ENCODE measurements at regions not wholly inside any gene's neighbourhood (a gene's known extent, or its start where the extent isn't known, plus 50 kb on each side); places are given as distances from the start of the nearest gene placed in this dataset.

DNA sequence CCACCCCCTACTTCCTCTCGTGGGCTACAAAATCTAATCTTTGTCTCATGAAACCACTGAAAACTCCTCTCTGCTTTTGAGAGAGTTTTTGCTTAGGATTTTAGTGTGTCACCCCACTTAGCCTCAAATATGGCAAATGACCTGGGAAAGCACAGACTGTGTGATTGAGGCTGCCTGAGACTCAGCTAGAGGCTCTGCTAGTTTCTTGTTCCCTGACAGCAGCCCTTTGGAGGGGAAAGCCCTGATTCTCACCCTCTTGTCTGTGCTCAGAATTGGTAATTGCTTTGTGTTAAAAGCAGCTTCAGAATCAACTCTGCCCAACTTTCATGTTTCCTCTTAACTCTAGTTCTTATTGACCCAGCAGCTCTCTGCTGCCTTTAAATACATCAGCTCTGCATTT is 85.6 kb upstream of the ZP4 start:
- Histone ChIP-seq H3K9ac (ENCODE audit: insufficient read length) (no peak overlapping the region), H3K9me3 (ENCODE audit: low read depth, low read length) (no peaks in the 10 kb centered on the region), H3K4me3 (no peak overlapping the region), H3K27ac (no peak overlapping the region), H3K36me3 (ENCODE audit: insufficient read depth, low read length) (no peaks in the 10 kb centered on the region)
- TF ChIP-seq FOXP2 (optimal IDR thresholded peaks at IDR 0.05; ENCODE audit: control extremely low read depth, extremely low read length, insufficient read depth) (no peak), POLR2AphosphoS5 (IDR thresholded peaks at IDR 0.05; ENCODE audit: borderline replicate concordance, low read depth, low read length) (no peak), EZH2 (IDR thresholded peaks at IDR 0.05) (no peak)
- DNase-seq (ENCODE audit: low read depth, low spot score): no peak

- H3K9me3 ChIP-seq (ENCODE audit: low read depth, low read length): no peaks in the 10 kb centered on the region
- no peak for TF ChIP-seq POLR2AphosphoS5 (IDR thresholded peaks at IDR 0.05; ENCODE audit: borderline replicate concordance, low read depth, low read length)
- no peak for TF ChIP-seq EZH2 (IDR thresholded peaks at IDR 0.05)
- TF ChIP-seq FOXP2 (optimal IDR thresholded peaks at IDR 0.05; ENCODE audit: control extremely low read depth, extremely low read length, insufficient read depth): no peak
- no peak overlapping the region for H3K9ac ChIP-seq (ENCODE audit: insufficient read length)
- no peak overlapping the region for H3K27ac ChIP-seq
- H3K4me3 ChIP-seq: no peak overlapping the region
- H3K36me3 ChIP-seq (ENCODE audit: insufficient read depth, low read length): no peaks in the 10 kb centered on the region
- no peak for DNase-seq (ENCODE audit: low read depth, low spot score)
These were observed 85.2 kb upstream of the ZP4 start for GRCh38 chr1:237975903-237976302.

GRCh38 chr1:237975376-237975775 is 84.7 kb upstream of the ZP4 start:
- no peaks in the 10 kb centered on the region for H3K36me3 ChIP-seq (ENCODE audit: insufficient read depth, low read length)
- DNase-seq (ENCODE audit: low read depth, low spot score): no peak
- H3K4me3 ChIP-seq: no peak overlapping the region
- no peak overlapping the region for H3K9ac ChIP-seq (ENCODE audit: insufficient read length)
- TF ChIP-seq POLR2AphosphoS5 (IDR thresholded peaks at IDR 0.05; ENCODE audit: borderline replicate concordance, low read depth, low read length) (no peak), FOXP2 (optimal IDR thresholded peaks at IDR 0.05; ENCODE audit: control extremely low read depth, extremely low read length, insufficient read depth) (no peak), EZH2 (IDR thresholded peaks at IDR 0.05) (no peak)
- H3K9me3 ChIP-seq (ENCODE audit: low read depth, low read length): no peaks in the 10 kb centered on the region
- no peak overlapping the region for H3K27ac ChIP-seq

GRCh38 chr1:237972186-237972585 is 81.5 kb upstream of the ZP4 start:
- H3K36me3 ChIP-seq (ENCODE audit: insufficient read depth, low read length): no peaks in the 10 kb centered on the region
- H3K9ac ChIP-seq (ENCODE audit: insufficient read length): no peak overlapping the region
- no peaks in the 10 kb centered on the region for H3K9me3 ChIP-seq (ENCODE audit: low read depth, low read length)
- no peak overlapping the region for H3K4me3 ChIP-seq
- no peak overlapping the region for H3K27ac ChIP-seq
- TF ChIP-seq POLR2AphosphoS5 (IDR thresholded peaks at IDR 0.05; ENCODE audit: borderline replicate concordance, low read depth, low read length): no peak
- no peak for TF ChIP-seq EZH2 (IDR thresholded peaks at IDR 0.05)
- no peak for TF ChIP-seq FOXP2 (optimal IDR thresholded peaks at IDR 0.05; ENCODE audit: control extremely low read depth, extremely low read length, insufficient read depth)
- DNase-seq (ENCODE audit: low read depth, low spot score): no peak

DNA sequence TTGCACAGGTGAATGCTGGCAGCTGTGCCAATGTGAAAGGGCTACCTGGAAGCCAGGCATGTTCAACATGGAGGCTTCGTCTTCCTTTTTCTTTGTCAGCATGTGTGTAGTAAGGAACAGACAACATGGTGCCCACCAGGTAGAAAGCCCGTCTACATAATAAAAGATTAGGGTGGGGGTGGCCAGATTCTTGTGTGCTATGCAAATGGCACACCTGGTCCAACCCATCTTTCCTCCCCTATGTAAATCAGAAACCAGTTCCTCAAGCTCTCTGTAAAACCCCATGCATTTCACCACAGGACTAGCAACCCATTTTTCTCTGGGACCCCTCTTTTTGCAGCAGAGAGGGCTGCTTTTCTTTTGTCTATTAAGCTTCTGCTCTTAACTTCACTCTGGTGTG is 72.3 kb upstream of the ZP4 start:
- no peak for DNase-seq (ENCODE audit: low read depth, low spot score)
- H3K9ac ChIP-seq (ENCODE audit: insufficient read length): no peak overlapping the region
- no peak overlapping the region for H3K4me3 ChIP-seq
- TF ChIP-seq POLR2AphosphoS5 (IDR thresholded peaks at IDR 0.05; ENCODE audit: borderline replicate concordance, low read depth, low read length) (no peak), FOXP2 (optimal IDR thresholded peaks at IDR 0.05; ENCODE audit: control extremely low read depth, extremely low read length, insufficient read depth) (no peak), EZH2 (IDR thresholded peaks at IDR 0.05) (no peak)
- H3K9me3 ChIP-seq (ENCODE audit: low read depth, low read length): no peaks in the 10 kb centered on the region
- H3K36me3 ChIP-seq (ENCODE audit: insufficient read depth, low read length): no peaks in the 10 kb centered on the region
- no peak overlapping the region for H3K27ac ChIP-seq

GRCh38 chr1:237961754-237962153 is 71.0 kb upstream of the ZP4 start:
- DNase-seq (ENCODE audit: low read depth, low spot score): no peak

DNA sequence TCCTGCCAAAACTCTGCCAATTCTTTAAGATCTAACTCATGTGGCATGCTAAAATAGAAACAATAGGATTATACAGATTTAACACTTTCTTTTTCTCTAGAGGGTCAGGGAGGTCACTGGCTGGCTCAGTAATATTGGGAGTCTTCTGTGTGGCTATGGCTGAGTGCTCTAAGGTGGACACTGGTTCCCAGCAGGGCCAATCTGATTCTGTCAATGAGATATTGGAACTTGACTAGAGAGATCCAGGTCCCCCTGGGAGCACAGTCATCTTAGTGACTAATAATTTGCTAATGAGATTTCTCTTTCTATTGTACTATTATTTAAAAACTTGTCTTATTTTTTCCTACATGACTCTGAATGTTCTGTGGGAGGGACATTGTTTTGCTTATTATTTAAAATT is 69.1 kb upstream of the ZP4 start:
- H3K36me3 ChIP-seq (ENCODE audit: insufficient read depth, low read length): no peaks in the 10 kb centered on the region
- DNase-seq (ENCODE audit: low read depth, low spot score): no peak
- no peak overlapping the region for H3K9ac ChIP-seq (ENCODE audit: insufficient read length)
- H3K27ac ChIP-seq: no peak overlapping the region
- H3K9me3 ChIP-seq (ENCODE audit: low read depth, low read length): no peaks in the 10 kb centered on the region
- TF ChIP-seq EZH2 (IDR thresholded peaks at IDR 0.05): no peak
- no peak for TF ChIP-seq FOXP2 (optimal IDR thresholded peaks at IDR 0.05; ENCODE audit: control extremely low read depth, extremely low read length, insufficient read depth)
- no peak for TF ChIP-seq POLR2AphosphoS5 (IDR thresholded peaks at IDR 0.05; ENCODE audit: borderline replicate concordance, low read depth, low read length)
- H3K4me3 ChIP-seq: no peak overlapping the region

More at GRCh38 chr1:237961754-237962153, 71.0 kb upstream of the ZP4 start:
- Histone ChIP-seq H3K27ac (no peak overlapping the region), H3K9me3 (ENCODE audit: low read depth, low read length) (no peaks in the 10 kb centered on the region), H3K36me3 (ENCODE audit: insufficient read depth, low read length) (no peaks in the 10 kb centered on the region), H3K4me3 (no peak overlapping the region), H3K9ac (ENCODE audit: insufficient read length) (no peak overlapping the region)
- no peak for TF ChIP-seq FOXP2 (optimal IDR thresholded peaks at IDR 0.05; ENCODE audit: control extremely low read depth, extremely low read length, insufficient read depth)
- no peak for TF ChIP-seq EZH2 (IDR thresholded peaks at IDR 0.05)
- TF ChIP-seq POLR2AphosphoS5 (IDR thresholded peaks at IDR 0.05; ENCODE audit: borderline replicate concordance, low read depth, low read length): no peak

- TF ChIP-seq FOXP2 (optimal IDR thresholded peaks at IDR 0.05; ENCODE audit: control extremely low read depth, extremely low read length, insufficient read depth) (no peak), POLR2AphosphoS5 (IDR thresholded peaks at IDR 0.05; ENCODE audit: borderline replicate concordance, low read depth, low read length) (no peak), EZH2 (IDR thresholded peaks at IDR 0.05) (no peak)
These were observed 62.5 kb upstream of the ZP4 start for GRCh38 chr1:237953238-237953637.

More at GRCh38 chr1:237953238-237953637, 62.5 kb upstream of the ZP4 start:
- Histone ChIP-seq H3K4me3 (no peak overlapping the region), H3K36me3 (ENCODE audit: insufficient read depth, low read length) (no peaks in the 10 kb centered on the region), H3K9me3 (ENCODE audit: low read depth, low read length) (no peaks in the 10 kb centered on the region), H3K27ac (no peak overlapping the region), H3K9ac (ENCODE audit: insufficient read length) (no peak overlapping the region)
- no peak for DNase-seq (ENCODE audit: low read depth, low spot score)

All from SK-N-MC (cell line).